AG20443 (cell line): ENCODE measurements at regions not wholly inside any gene's neighbourhood (a gene's known extent, or its start where the extent isn't known, plus 50 kb on each side); places are given as distances from the start of the nearest gene placed in this dataset.
A peak's percentile ranks its signal among the peaks of the same experiment; 100 is the strongest.

Source experiments
- DNase-seq: peaks from one replicate; pipeline ENCODE4 v3.0.0; 2012; ENCODE audit warnings: low spot score, mixed read lengths

- no peak for DNase-seq
Observed at GRCh38 chr3:187618722-187619121, 51.5 kb downstream of the SST start.

GRCh38 chr3:187617213-187617612 lies 53.0 kb downstream of the SST start:
- no peak for DNase-seq

GRCh38 chr3:187616307-187616972 lies 53.8 kb downstream of the SST start:
- peak; percentile 78 for DNase-seq

GRCh38 chr3:187615630-187616029 lies 54.6 kb downstream of the SST start:
- no peak for DNase-seq

- DNase-seq, result no peak
Observed at GRCh38 chr3:187612656-187613055, 57.5 kb downstream of the SST start.

GRCh38 chr3:187610981-187611511 lies 59.1 kb downstream of the SST start:
- DNase-seq, result peak; percentile 48

- no peak for DNase-seq
Observed at GRCh38 chr3:187594272-187594671, 75.9 kb downstream of the SST start.

GRCh38 chr3:187593451-187593850 lies 76.7 kb downstream of the SST start:
- no peak for DNase-seq

- no peak for DNase-seq
Observed at GRCh38 chr3:187590861-187591576, 79.2 kb downstream of the SST start.

- DNase-seq, result no peak
Observed at GRCh38 chr3:187587076-187587475, 83.1 kb downstream of the SST start.

- no peak for DNase-seq
Observed at GRCh38 chr3:187586226-187586625, 84.0 kb downstream of the SST start.

GRCh38 chr3:187572441-187572840 lies 97.8 kb downstream of the SST start:
- DNase-seq, result no peak

- no peak for DNase-seq
Observed at GRCh38 chr3:187571701-187572100, 98.5 kb downstream of the SST start.

- DNase-seq, result no peak
Observed at GRCh38 chr3:187570776-187571175, 99.4 kb downstream of the SST start.

GRCh38 chr3:187568171-187568570 lies 102.0 kb downstream of the SST start:
- DNase-seq, result no peak

- DNase-seq, result peak; percentile 75
Observed at GRCh38 chr3:187567661-187568121, 102.5 kb downstream of the SST start.

- peak; percentile 68 for DNase-seq
Observed at GRCh38 chr3:187567021-187567420, 103.2 kb downstream of the SST start.

GRCh38 chr3:187565701-187566100 lies 104.5 kb downstream of the SST start:
- DNase-seq, result no peak

- DNase-seq, result no peak
Observed at GRCh38 chr3:187558990-187559389, 111.2 kb downstream of the SST start.

GRCh38 chr3:187551416-187551815 lies 118.8 kb downstream of the SST start:
- peak; percentile 41 for DNase-seq

GRCh38 chr3:187550446-187550845 lies 119.7 kb downstream of the SST start:
- DNase-seq, result no peak

GRCh38 chr3:187545366-187545765 lies 124.8 kb downstream of the SST start:
- no peak for DNase-seq

- no peak for DNase-seq
Observed at GRCh38 chr3:187544326-187544725, 125.9 kb downstream of the SST start.
